Kidney (tissue), 13 donors: ENCODE measurements at regions not wholly inside any gene's neighbourhood (a gene's known extent, or its start where the extent isn't known, plus 50 kb on each side); places are given as distances from the start of the nearest gene placed in this dataset.
"Not testable (repeated sequence)": the region's sequence is repeated elsewhere in the genome, so short reads cannot be mapped to it uniquely, and the experiment has no call there.

Experiments
- DNase-seq, 5 donors: peaks; one replicate each; pipeline ENCODE4 v3.0.0-alpha.2; 2013 to 2020
- FAIRE-seq: peaks from 2 replicates; lab custom pipeline; 2012; peaks lifted over from hg19 to GRCh38; lab: Jason Lieb, UNC
- H3K27ac ChIP-seq, 2 donors: one replicate each; pipeline ENCODE4 v1.7.0; 2013; ENCODE audit warnings: low read depth in 2 of 2, low read length in 2 of 2, inconsistent platforms in 1 of 2
- H3K27me3 ChIP-seq: one replicate; pipeline ENCODE4 v1.7.1; 2013; ENCODE audit warnings: low read length, inconsistent platforms; ENCODE audit not compliant: control insufficient read depth, insufficient read depth
- H3K36me3 ChIP-seq, 3 donors: one replicate each; pipeline versions ENCODE4 v1.7.0 to v1.7.1; 2013; ENCODE audit warnings: low read length in 3 of 3, control low read depth in 1 of 3, inconsistent platforms in 1 of 3; ENCODE audit not compliant: insufficient read depth in 3 of 3, control insufficient read depth in 2 of 3
- H3K4me1 ChIP-seq, 3 donors: one replicate each; pipeline versions ENCODE4 v1.7.0 to v1.7.1; 2013; ENCODE audit warnings: low read length in 3 of 3, inconsistent platforms in 1 of 3, low read depth in 1 of 3; ENCODE audit not compliant: control insufficient read depth in 2 of 3, insufficient read depth in 2 of 3
- H3K4me3 ChIP-seq, 3 donors: one replicate each; pipeline versions ENCODE4 v1.7.0 to v1.8.1; 2013; ENCODE audit warnings: low read length in 3 of 3, control low read depth in 1 of 3, inconsistent platforms in 1 of 3
- H3K9ac ChIP-seq, 3 donors: one replicate each; pipeline versions ENCODE4 v1.7.0 to v1.7.1; 2013; ENCODE audit warnings: low read length in 3 of 3, control low read depth in 1 of 3, inconsistent platforms in 1 of 3
- H3K9me3 ChIP-seq, 3 donors: one replicate each; pipeline versions ENCODE4 v1.7.0 to v1.7.1; 2013; ENCODE audit warnings: low read length in 3 of 3, control low read depth in 1 of 3, inconsistent platforms in 1 of 3; ENCODE audit not compliant: control insufficient read depth in 2 of 3, insufficient read depth in 1 of 3
- CTCF ChIP-seq: IDR thresholded peaks from 3 replicates; pipeline ENCODE4 v1.5.1; 2012; ENCODE audit warnings: mild to moderate bottlenecking, moderate library complexity, borderline replicate concordance; ENCODE audit not compliant: insufficient read depth; ENCODE audit errors: extremely low read depth
- intact Hi-C: fragments of 100-400 bp; cut with DNase I; formaldehyde crosslinking; loops from one replicate; pipeline ENCODE4 v1.11.1; 2022
- donor health status: control.
- donor health status: control.
- donor health status: control.
- donor health status: control.
- donor health status: control.
- donor health status: DM: yes; HTN: yes; CAD: no.
- donor health status: Normal renal cell carcinoma (clear cell type).

GRCh38 chr15:62413786-62414185 is 248.7 kb upstream of the C2CD4B start:
- Histone ChIP-seq H3K27ac (no peak overlapping the region), H3K4me1 (no peaks in the 10 kb centered on the region), H3K4me3 (no peak overlapping the region), H3K27me3 (no peaks in the 10 kb centered on the region), H3K9ac (no peak overlapping the region), H3K9me3 (no peaks in the 10 kb centered on the region), H3K36me3 (no peaks in the 10 kb centered on the region)
- FAIRE-seq = no peak
- intact Hi-C loops = no loop called here
- no peak for TF ChIP-seq CTCF
- DNase-seq = no peak

GRCh38 chr15:62415498-62415897 is 250.4 kb upstream of the C2CD4B start:
- FAIRE-seq (no peak), DNase-seq (no peak)
- Histone ChIP-seq H3K4me1 (no peaks in the 10 kb centered on the region), H3K4me3 (no peak overlapping the region), H3K9me3 (no peaks in the 10 kb centered on the region), H3K27ac (no peak overlapping the region), H3K9ac (no peak overlapping the region), H3K36me3 (no peaks in the 10 kb centered on the region), H3K27me3 (no peaks in the 10 kb centered on the region)
- TF ChIP-seq CTCF = no peak
- intact Hi-C loops = no loop called here

DNA sequence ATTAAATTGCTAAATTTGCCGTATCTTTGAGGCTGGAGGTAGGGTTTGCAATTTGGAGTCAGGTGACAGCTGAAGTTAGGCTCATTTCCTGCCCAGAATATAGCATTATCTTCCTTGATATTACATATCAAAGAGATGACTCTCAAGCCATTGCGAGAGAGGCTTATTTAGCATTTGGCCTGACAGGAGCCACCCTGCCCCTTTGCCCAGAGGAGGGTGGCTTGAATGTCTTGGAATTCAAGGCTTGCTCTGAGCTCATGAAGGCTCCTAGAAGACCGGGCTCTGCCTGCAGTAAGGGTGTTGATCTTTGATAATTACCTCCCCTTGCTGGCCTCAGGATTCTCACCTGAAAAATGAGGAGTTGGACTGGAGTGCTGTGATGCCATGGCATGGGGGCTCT is 251.4 kb upstream of the C2CD4B start:
- Histone ChIP-seq H3K9ac (no peak overlapping the region), H3K27me3 (no peaks in the 10 kb centered on the region), H3K4me3 (no peak overlapping the region), H3K4me1 (no peaks in the 10 kb centered on the region), H3K27ac (no peak overlapping the region), H3K9me3 (no peaks in the 10 kb centered on the region), H3K36me3 (no peaks in the 10 kb centered on the region)
- no peak for DNase-seq
- no peak for FAIRE-seq
- TF ChIP-seq CTCF = no peak
- intact Hi-C loops = no loop called here

GRCh38 chr15:62417439-62417838 is 252.4 kb upstream of the C2CD4B start:
- Histone ChIP-seq H3K9ac (no peak overlapping the region), H3K9me3 (no peaks in the 10 kb centered on the region), H3K4me1 (no peaks in the 10 kb centered on the region), H3K4me3 (no peak overlapping the region), H3K27me3 (no peaks in the 10 kb centered on the region), H3K27ac (no peak overlapping the region), H3K36me3 (no peaks in the 10 kb centered on the region)
- DNase-seq = no peak
- no peak for TF ChIP-seq CTCF
- intact Hi-C loops = no loop called here
- FAIRE-seq = no peak

GRCh38 chr15:62418496-62418895 is 253.4 kb upstream of the C2CD4B start:
- H3K27ac ChIP-seq, H3K9me3 ChIP-seq, DNase-seq, H3K9ac ChIP-seq, H3K27me3 ChIP-seq, H3K4me1 ChIP-seq, FAIRE-seq, H3K36me3 ChIP-seq, intact Hi-C loops, H3K4me3 ChIP-seq: not testable (repeated sequence)
